B cell (primary cell): ENCODE measurements at regions not wholly inside any gene's neighbourhood (a gene's known extent, or its start where the extent isn't known, plus 50 kb on each side); places are given as distances from the start of the nearest gene placed in this dataset.

ENCODE experiments used
- ATAC-seq: fragments of 200-7000 bp; cut with Tn5 transposase; one replicate; pipeline ENCODE4 v1.10.0; 2021; ENCODE audit warnings: low read depth, mild to moderate bottlenecking, moderate number of reproducible peaks, moderate library complexity
- CTCF ChIA-PET: fragments of 350-600 bp; sonication (Branson Sonifier 250); formaldehyde crosslinking; loops from one replicate; lab custom pipeline; 2021; ENCODE audit warnings: antibody characterized with exemption, inconsistent platforms; lab: Charles Lee
- POLR2A ChIA-PET: fragments of 350-600 bp; sonication (Branson Sonifier 250); formaldehyde crosslinking; loops from one replicate; lab custom pipeline; 2021; ENCODE audit warnings: antibody characterized with exemption; lab: Charles Lee
- DNase-seq: peaks from one replicate; pipeline ENCODE4 v3.0.0; 2013
- H2AFZ ChIP-seq: 2 replicates; pipeline ENCODE4 v1.6.1; 2012; ENCODE audit warnings: mild to moderate bottlenecking, low read depth, low read length; ENCODE audit not compliant: insufficient read depth, poor library complexity, severe bottlenecking
- H3K27ac ChIP-seq, 2 donors: 1 replicate in 1 of 2; 2 replicates in 1 of 2; pipeline ENCODE4 v1.5.1; 2012 to 2013; ENCODE audit warnings: low read length in 2 of 2, mild to moderate bottlenecking in 2 of 2, moderate library complexity in 1 of 2
- H3K27me3 ChIP-seq, 4 experiments: fragments of 200-600 bp in 1 of 4; sonication (generic) in 1 of 4; replicated peaks in 1 of 4; 1 replicate in 2 of 4; 2 replicates in 2 of 4; pipeline versions ENCODE4 v1.6.1 to v1.7.0; 2013 to 2016; ENCODE audit warnings: low read length in 3 of 4, mild to moderate bottlenecking in 2 of 4, mixed read lengths in 1 of 4, moderate library complexity in 1 of 4; ENCODE audit not compliant: insufficient read depth in 4 of 4, control insufficient read depth in 3 of 4; ENCODE audit errors: control extremely low read depth in 1 of 4
- H3K36me3 ChIP-seq, 2 experiments: replicated peaks in 1 of 2; 1 replicate in 1 of 2; 2 replicates in 1 of 2; pipeline versions ENCODE4 v1.6.1 to v1.7.1; 2013; ENCODE audit warnings: low read length in 1 of 2; ENCODE audit not compliant: insufficient read depth in 2 of 2, control insufficient read depth in 1 of 2; ENCODE audit errors: control extremely low read depth in 1 of 2, extremely low read depth in 1 of 2
- H3K4me1 ChIP-seq, 2 donors: fragments of 200-600 bp in 1 of 2; sonication (generic) in 1 of 2; 1 replicate in 1 of 2; 2 replicates in 1 of 2; pipeline versions ENCODE4 v1.5.1 to v1.6.1; 2013 to 2017; ENCODE audit warnings: low read length in 2 of 2; ENCODE audit not compliant: control insufficient read depth in 2 of 2, insufficient read depth in 2 of 2
- H3K4me2 ChIP-seq: replicated peaks from 2 replicates; pipeline ENCODE3; 2012; ENCODE audit warnings: mild to moderate bottlenecking, low read depth, low read length; ENCODE audit not compliant: poor library complexity, severe bottlenecking
- H3K4me3 ChIP-seq, 5 experiments: fragments of 200-600 bp in 1 of 5; sonication (generic) in 1 of 5; 1 replicate in 3 of 5; 2 replicates in 2 of 5; pipeline versions ENCODE4 v1.5.1 to v1.7.0; 2011 to 2016; ENCODE audit warnings: low read length in 4 of 5, mild to moderate bottlenecking in 4 of 5, low read depth in 2 of 5, control low read depth in 1 of 5, moderate library complexity in 1 of 5; ENCODE audit not compliant: insufficient read depth in 1 of 5; ENCODE audit errors: control extremely low read depth in 1 of 5, extremely low read depth in 1 of 5
- H3K79me2 ChIP-seq: fragments of 200-600 bp; sonication (generic); one replicate; pipeline ENCODE4 v1.6.0; 2016; ENCODE audit warnings: low read length; ENCODE audit not compliant: control insufficient read depth, insufficient read depth
- H3K9ac ChIP-seq: fragments of 200-600 bp; sonication (generic); 2 replicates; pipeline ENCODE4 v1.6.1; 2017; ENCODE audit warnings: mild to moderate bottlenecking, low read length, moderate library complexity
- H3K9me3 ChIP-seq, 3 donors: one replicate each; pipeline versions ENCODE4 v1.6.1 to v1.7.1; 2013; ENCODE audit warnings: low read length in 2 of 3; ENCODE audit not compliant: control insufficient read depth in 2 of 3, insufficient read depth in 1 of 3; ENCODE audit errors: control extremely low read depth in 1 of 3
- H4K20me1 ChIP-seq: 2 replicates; pipeline ENCODE4 v1.6.0; 2012; ENCODE audit warnings: mild to moderate bottlenecking, low read length; ENCODE audit not compliant: insufficient read depth, control insufficient read depth, poor library complexity, severe bottlenecking
- H3K27ac Mint-ChIP-seq: one replicate; pipeline ENCODE4 v1.8.0; 2021; ENCODE audit warnings: mixed read lengths
- H3K27me3 Mint-ChIP-seq: one replicate; pipeline ENCODE4 v1.8.0; 2021; ENCODE audit warnings: mixed read lengths
- H3K4me1 Mint-ChIP-seq: one replicate; pipeline ENCODE4 v1.8.0; 2021; ENCODE audit warnings: mixed read lengths
- H3K4me3 Mint-ChIP-seq: one replicate; pipeline ENCODE4 v1.8.0; 2021; ENCODE audit warnings: mixed read lengths
- H3K9me3 Mint-ChIP-seq: one replicate; pipeline ENCODE4 v1.8.0; 2022; ENCODE audit warnings: mixed read lengths; ENCODE audit not compliant: insufficient read depth
- EZH2 ChIP-seq: IDR thresholded peaks from 2 replicates; pipeline ENCODE4 v1.6.1; 2012; ENCODE audit warnings: borderline replicate concordance, low read depth, mild to moderate bottlenecking, moderate library complexity, low read length; ENCODE audit not compliant: insufficient read depth, poor library complexity, severe bottlenecking
- WGBS: methylation state at CpG from one replicate; pipeline ENCODE4 v1.1.5; 2013; ENCODE audit warnings: missing lambda C conversion rate; ENCODE audit not compliant: insufficient coverage; 5-methylcytosine and 5-hydroxymethylcytosine counted together
- intact Hi-C: fragments of 100-400 bp; cut with micrococcal nuclease; formaldehyde crosslinking; loops from one replicate; pipeline ENCODE4 v1.10.0; 2022
- TF ChIP-seq, protein P1 (sequence below): fragments of 200-600 bp; IDR thresholded peaks from one replicate; pipeline ENCODE4 v1.8.0; 2022; ENCODE audit warnings: antibody characterized with exemption, mild to moderate bottlenecking

DNA sequence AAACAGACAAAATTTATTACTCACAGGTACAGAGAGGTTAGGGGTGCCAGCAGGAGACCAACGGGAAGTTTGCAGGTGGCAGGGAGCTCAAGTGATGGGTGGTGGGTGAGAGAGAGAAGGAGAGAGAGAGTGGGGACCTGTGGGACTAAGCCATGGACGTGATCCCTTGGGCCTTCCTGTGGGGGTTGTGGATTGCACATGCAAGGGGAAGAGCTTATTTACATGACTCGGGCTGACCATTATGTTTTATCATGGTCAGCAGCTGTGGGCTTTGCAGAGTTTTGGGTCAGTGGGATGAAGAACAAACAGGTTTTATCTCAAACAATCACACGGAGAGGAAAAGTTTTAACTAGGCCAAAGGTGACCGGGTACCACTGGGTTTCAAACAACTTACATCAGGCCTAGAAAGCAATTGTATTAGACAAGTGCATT is 156.2 kb upstream of the EXOC2 start:
- H3K9me3 Mint-ChIP-seq: peaks cover 4% of the 10 kb centered on the region
- Histone ChIP-seq H3K27me3 (no peaks in the 10 kb centered on the region), H4K20me1 (no peaks in the 10 kb centered on the region), H3K4me1 (no peaks in the 10 kb centered on the region), H2AFZ (no peak overlapping the region), H3K4me2 (no peak overlapping the region), H3K9me3 (no peaks in the 10 kb centered on the region), H3K36me3 (no peaks in the 10 kb centered on the region), H3K79me2 (no peaks in the 10 kb centered on the region), H3K4me3 (no peak overlapping the region), H3K9ac (no peak overlapping the region), H3K27ac (no peak overlapping the region)
- 76% methylated on average over 3 of the region's 5 CpGs for WGBS
- ATAC-seq (no peak), DNase-seq (no peak)
- intact Hi-C loops: no loop called here
- peaks cover 5% of the 10 kb centered on the region for H3K27me3 Mint-ChIP-seq
- no peak overlapping the region for H3K27ac Mint-ChIP-seq
- H3K4me1 Mint-ChIP-seq: peaks cover 6% of the 10 kb centered on the region
- TF ChIP-seq EZH2: no peak
- TF ChIP-seq, protein P1, sequence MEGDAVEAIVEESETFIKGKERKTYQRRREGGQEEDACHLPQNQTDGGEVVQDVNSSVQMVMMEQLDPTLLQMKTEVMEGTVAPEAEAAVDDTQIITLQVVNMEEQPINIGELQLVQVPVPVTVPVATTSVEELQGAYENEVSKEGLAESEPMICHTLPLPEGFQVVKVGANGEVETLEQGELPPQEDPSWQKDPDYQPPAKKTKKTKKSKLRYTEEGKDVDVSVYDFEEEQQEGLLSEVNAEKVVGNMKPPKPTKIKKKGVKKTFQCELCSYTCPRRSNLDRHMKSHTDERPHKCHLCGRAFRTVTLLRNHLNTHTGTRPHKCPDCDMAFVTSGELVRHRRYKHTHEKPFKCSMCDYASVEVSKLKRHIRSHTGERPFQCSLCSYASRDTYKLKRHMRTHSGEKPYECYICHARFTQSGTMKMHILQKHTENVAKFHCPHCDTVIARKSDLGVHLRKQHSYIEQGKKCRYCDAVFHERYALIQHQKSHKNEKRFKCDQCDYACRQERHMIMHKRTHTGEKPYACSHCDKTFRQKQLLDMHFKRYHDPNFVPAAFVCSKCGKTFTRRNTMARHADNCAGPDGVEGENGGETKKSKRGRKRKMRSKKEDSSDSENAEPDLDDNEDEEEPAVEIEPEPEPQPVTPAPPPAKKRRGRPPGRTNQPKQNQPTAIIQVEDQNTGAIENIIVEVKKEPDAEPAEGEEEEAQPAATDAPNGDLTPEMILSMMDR: no peak
- ChIA-PET CTCF (no interaction called here), POLR2A (no interaction called here)
- H3K4me3 Mint-ChIP-seq: no peak overlapping the region

DNA sequence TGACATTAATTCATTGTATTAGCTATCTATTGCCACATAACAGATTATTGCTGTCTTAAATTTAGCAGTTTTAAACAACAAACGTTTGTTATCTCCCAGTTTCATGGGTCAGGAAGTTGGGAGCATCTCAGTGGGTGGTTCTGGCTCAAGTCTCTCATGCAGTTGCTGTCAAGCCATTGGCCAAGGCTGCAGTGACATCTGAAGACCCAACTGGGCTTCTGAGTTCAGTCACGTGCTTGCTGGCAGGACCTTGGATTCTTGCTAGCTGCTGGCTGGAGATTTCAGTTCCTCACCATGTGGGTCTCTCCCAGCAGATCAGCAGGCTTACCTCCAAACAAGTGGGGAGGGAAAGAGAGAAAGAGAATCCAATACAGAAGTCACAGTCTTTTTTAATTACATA is 152.6 kb upstream of the EXOC2 start:
- Histone ChIP-seq H4K20me1 (no peaks in the 10 kb centered on the region), H3K27ac (no peak overlapping the region), H3K36me3 (no peaks in the 10 kb centered on the region), H3K4me2 (no peak overlapping the region), H3K79me2 (no peaks in the 10 kb centered on the region), H3K4me1 (no peaks in the 10 kb centered on the region), H3K4me3 (no peak overlapping the region), H3K9ac (no peak overlapping the region), H3K27me3 (no peaks in the 10 kb centered on the region), H3K9me3 (no peaks in the 10 kb centered on the region), H2AFZ (no peak overlapping the region)
- Mint-ChIP-seq H3K27ac (no peak overlapping the region), H3K4me3 (no peak overlapping the region), H3K9me3 (no peaks in the 10 kb centered on the region), H3K27me3 (peaks cover 13% of the 10 kb centered on the region), H3K4me1 (peaks cover 6% of the 10 kb centered on the region)
- ChIA-PET CTCF (no interaction called here), POLR2A (no interaction called here)
- intact Hi-C loops: no loop called here
- TF ChIP-seq, protein P1: no peak
- TF ChIP-seq EZH2: no peak
- WGBS: 100% methylated on average over 1 of the region's 2 CpGs
- DNase-seq: no peak
- ATAC-seq: no peak
